Epithelial cell of esophagus (primary cell): ENCODE measurements at regions not wholly inside any gene's neighbourhood (a gene's known extent, or its start where the extent isn't known, plus 50 kb on each side); places are given as distances from the start of the nearest gene placed in this dataset.

Experiments
- DNase-seq: peaks from one replicate; pipeline ENCODE4 v3.0.0; 2010; ENCODE audit warnings: low read depth
- H3K4me3 ChIP-seq: 2 replicates; pipeline ENCODE4 v1.5.1; 2011; ENCODE audit warnings: mild to moderate bottlenecking, low read length, control low read depth
- TF ChIP-seq, protein P1 (sequence below): IDR thresholded peaks from 2 replicates; pipeline ENCODE4 v1.5.1; 2011; ENCODE audit warnings: low read depth, mild to moderate bottlenecking, low read length, control low read depth, inconsistent platforms; ENCODE audit not compliant: insufficient read depth; ENCODE audit errors: missing control alignments

DNA sequence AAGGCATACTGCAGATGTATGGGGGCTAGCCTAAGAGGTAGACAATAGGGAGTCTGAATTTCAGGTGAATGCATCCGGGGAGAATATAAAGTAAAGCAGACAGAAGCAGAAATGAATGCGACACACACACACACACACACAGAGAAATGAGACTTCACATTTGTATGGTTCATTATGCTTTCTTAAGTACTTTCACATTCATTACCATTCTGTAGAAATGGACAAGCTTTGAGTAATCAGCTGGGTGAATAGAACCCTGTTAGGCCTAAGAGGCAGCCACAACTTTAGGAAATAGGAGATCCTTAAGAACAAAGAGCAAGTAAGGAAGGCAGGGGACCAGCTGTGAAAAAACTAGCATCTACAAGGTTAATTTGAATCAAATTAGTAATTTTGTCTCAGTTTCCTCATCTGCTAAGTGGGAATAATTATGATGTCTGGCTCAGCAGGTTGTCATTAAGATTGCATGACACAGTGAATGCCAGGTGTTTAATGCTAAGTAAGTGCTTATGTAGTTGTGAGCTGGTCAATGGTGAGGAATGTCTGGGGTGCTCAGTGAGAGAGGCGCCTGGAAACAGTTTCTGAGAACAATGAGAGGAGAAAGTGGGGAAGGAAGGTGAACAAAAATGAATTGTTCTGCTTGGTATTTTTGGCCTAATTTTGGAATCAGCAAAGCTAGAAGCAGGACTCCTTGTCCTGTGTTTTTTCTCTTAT lies 265.8 kb upstream of the CLINT1 start:
- no peak for DNase-seq
- no peak overlapping the region for H3K4me3 ChIP-seq
- TF ChIP-seq, protein P1, sequence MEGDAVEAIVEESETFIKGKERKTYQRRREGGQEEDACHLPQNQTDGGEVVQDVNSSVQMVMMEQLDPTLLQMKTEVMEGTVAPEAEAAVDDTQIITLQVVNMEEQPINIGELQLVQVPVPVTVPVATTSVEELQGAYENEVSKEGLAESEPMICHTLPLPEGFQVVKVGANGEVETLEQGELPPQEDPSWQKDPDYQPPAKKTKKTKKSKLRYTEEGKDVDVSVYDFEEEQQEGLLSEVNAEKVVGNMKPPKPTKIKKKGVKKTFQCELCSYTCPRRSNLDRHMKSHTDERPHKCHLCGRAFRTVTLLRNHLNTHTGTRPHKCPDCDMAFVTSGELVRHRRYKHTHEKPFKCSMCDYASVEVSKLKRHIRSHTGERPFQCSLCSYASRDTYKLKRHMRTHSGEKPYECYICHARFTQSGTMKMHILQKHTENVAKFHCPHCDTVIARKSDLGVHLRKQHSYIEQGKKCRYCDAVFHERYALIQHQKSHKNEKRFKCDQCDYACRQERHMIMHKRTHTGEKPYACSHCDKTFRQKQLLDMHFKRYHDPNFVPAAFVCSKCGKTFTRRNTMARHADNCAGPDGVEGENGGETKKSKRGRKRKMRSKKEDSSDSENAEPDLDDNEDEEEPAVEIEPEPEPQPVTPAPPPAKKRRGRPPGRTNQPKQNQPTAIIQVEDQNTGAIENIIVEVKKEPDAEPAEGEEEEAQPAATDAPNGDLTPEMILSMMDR, result no peak

DNA sequence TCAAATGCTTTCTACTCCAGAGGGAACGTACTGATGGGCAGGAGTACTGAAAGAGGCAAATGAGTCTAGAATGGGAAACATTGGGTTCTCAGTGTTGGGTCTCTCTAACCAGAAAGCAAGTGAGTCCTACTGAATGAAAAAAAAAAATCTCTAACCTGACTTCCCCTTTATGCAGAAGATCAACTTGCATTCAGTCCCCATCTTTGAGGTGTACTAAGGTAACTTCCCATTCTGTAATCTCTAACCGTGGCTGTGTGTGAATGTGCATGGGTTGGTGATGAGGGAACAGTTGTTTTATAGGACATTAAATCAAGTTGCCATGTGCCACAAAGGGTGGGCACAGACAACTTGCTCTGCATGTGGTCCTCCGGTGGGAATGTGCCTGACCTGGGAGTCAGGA lies 264.6 kb upstream of the CLINT1 start:
- H3K4me3 ChIP-seq, result no peak overlapping the region
- no peak for DNase-seq
- TF ChIP-seq, protein P1, result no peak

DNA sequence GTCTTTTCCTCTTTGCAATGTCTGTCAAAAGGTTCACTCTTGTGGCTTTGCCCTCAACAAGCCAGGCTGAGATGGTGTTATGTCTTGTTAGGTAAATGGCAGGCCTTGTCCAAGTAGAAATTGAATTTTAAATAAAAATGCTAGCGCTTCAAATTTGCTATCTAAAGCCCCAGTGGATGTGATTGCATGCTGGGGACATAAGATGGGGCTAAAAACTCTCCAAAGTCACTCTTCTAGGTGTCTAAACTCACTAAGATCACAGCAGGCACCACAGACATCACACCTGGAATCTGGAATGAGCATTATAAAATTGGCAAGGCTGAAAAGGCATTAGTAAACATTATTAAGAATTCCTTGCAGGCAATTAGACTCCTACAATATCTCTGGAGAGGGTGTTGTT lies 262.7 kb upstream of the CLINT1 start:
- no peak overlapping the region for H3K4me3 ChIP-seq
- TF ChIP-seq, protein P1, result no peak
- DNase-seq, result no peak

DNA sequence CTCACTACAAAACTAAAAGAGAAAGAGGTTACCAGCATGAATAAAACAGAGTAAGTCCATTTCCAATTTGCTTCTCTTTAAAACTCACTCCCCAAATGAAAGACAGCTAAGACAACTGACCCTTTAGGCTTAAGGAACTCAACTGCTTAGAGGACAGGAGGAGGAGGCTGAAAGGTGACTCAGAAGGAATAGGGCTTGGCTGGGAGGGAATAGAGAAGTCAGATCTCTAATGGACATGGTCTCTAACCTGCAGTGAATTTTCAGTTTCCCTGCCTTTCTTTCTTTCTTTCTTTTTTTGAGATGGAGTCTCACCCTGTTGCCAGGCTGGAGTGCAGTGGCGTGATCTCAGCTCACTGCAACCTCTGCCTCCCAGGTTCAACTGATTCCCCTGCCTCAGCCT lies 261.8 kb upstream of the CLINT1 start:
- TF ChIP-seq, protein P1, result no peak
- peak; percentile 42 for DNase-seq
- H3K4me3 ChIP-seq, result no peak overlapping the region

DNA sequence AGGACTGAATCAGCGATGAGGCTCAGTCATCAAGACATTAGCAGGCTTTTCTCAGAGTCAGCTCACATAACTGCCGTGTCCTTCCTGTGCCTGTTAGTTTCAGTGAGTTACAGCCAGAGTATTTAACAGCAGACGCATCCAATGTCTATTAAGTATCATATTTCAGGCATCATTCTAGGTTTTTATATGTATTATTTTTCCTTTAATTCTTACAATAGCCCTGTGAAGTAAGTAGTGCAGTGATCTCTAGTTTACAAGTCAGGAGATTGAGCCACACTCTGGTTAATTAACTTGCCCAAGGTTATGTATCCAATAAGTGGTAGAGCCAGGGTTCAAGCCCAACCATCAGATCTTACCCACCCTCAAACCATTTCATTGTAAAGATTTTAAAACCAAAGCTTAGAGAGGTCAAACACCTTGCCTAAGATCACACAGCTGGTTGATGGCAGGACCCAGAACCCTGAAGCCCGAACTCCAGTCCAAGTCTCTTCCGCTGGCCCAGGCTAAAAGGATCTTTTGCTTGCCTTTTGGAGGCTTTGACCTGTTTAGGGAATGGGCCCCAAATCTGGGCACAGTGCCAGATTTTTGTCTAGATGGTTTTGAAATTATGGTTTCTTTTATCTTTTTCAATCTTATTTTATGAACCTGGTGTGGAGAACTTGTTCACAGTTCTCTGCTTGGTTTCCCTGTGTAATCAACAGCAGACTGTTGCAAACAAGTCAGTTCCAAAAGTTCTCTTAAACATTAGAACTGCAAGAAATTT lies 261.2 kb upstream of the CLINT1 start:
- TF ChIP-seq, protein P1, result no peak
- no peak overlapping the region for H3K4me3 ChIP-seq
- DNase-seq, result peak; percentile 84

DNA sequence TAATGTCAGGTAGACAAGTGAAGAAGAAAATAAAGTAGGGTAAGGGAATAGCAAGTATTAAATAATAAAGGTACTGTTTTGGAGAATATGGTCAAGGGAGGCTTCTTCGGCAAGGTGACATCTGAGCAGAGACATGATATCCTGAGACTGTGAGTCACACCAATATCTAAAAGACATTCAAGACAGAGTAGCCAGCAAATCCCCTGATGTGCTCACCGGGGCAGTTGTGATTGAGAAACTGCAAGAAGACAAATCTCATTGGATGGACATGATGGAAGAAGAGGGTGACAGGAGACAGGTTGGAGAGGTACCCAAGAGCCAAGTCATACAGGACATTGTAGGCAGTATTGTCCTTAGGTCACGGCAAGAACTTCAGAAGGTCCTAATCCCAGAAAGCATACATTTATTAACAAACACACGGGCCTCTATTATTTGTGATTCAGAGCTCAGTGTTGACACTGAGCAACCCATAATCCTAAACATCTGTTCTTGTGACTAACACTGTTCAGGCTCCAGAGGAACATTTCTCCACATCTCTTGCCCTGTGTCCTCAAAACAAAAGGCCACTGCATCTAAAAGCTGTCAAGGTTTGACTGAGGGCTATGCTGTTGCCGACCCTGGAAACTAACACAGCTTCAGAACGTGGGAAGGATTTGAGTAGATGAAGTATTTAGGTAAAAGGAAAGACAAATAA lies 258.7 kb upstream of the CLINT1 start:
- DNase-seq, result no peak
- no peak overlapping the region for H3K4me3 ChIP-seq

More for the DNA sequence above, 258.7 kb upstream of the CLINT1 start:
- TF ChIP-seq, protein P1, result no peak
